GM12874 (cell line): ENCODE measurements at regions not wholly inside any gene's neighbourhood (a gene's known extent, or its start where the extent isn't known, plus 50 kb on each side); places are given as distances from the start of the nearest gene placed in this dataset.

ENCODE experiments used
- TF ChIP-seq, protein P1 (sequence below): IDR thresholded peaks from 2 replicates; pipeline ENCODE4 v1.5.1; 2011; ENCODE audit warnings: low read depth, mild to moderate bottlenecking, control low read depth, low read length, moderate library complexity; ENCODE audit not compliant: insufficient read depth

DNA sequence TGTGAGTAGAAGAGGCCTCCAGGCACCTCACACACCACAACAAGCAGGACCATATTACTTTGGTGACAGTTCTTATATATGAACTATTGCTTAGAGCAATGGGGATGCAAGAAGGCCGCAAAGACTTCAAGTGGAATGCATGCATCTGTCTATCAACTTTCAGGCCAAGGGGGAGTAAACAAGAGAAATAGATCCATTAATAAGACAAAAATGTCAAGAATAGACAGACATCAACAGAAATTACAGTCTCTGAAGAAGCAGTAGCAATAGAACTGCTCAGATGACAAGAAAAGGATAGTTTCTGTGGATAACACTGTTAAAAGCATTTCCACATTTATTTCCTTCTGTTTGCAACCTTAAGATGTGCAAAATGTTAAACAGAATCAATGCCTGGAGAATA is 1057.7 kb downstream of the UQCRFS1 start:
- TF ChIP-seq, protein P1, sequence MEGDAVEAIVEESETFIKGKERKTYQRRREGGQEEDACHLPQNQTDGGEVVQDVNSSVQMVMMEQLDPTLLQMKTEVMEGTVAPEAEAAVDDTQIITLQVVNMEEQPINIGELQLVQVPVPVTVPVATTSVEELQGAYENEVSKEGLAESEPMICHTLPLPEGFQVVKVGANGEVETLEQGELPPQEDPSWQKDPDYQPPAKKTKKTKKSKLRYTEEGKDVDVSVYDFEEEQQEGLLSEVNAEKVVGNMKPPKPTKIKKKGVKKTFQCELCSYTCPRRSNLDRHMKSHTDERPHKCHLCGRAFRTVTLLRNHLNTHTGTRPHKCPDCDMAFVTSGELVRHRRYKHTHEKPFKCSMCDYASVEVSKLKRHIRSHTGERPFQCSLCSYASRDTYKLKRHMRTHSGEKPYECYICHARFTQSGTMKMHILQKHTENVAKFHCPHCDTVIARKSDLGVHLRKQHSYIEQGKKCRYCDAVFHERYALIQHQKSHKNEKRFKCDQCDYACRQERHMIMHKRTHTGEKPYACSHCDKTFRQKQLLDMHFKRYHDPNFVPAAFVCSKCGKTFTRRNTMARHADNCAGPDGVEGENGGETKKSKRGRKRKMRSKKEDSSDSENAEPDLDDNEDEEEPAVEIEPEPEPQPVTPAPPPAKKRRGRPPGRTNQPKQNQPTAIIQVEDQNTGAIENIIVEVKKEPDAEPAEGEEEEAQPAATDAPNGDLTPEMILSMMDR, result no peak

DNA sequence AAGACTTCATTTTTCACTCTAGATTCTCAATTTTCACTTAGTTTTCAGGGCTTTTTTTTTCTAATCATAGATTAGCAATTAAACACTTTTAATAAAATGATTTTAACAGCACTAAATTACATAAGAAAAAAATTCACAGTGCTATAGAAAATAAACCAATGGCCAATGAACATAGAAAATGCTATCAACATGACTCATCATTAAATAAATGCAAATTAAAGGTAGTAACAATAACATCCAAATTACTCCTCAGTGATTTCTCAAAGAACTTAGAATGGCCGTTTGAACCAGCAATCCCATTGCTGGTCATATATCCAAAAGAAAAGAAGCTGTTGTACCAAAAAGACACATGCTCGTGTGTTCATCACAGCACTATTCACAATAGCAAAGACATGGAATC is 1058.9 kb downstream of the UQCRFS1 start:
- TF ChIP-seq, protein P1, result no peak

DNA sequence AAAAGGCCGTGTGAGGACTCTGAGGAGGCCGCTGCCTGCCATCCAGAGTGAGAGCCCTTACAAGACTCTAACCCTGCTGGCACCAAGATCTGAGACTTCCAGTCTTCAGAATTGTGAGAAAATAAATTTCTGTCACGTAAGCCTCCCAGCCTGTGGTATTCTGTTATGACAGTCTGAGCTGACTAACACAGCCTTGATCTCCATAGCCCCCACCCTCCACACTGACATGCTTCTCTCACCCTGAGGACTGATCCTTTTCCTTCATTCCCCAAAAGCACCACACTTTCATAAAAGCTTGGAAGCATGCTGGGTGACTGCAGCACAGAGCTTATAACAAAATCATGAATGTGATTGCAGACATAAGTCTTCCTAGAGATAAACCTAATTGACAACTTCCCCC is 1059.8 kb downstream of the UQCRFS1 start:
- TF ChIP-seq, protein P1, result no peak

DNA sequence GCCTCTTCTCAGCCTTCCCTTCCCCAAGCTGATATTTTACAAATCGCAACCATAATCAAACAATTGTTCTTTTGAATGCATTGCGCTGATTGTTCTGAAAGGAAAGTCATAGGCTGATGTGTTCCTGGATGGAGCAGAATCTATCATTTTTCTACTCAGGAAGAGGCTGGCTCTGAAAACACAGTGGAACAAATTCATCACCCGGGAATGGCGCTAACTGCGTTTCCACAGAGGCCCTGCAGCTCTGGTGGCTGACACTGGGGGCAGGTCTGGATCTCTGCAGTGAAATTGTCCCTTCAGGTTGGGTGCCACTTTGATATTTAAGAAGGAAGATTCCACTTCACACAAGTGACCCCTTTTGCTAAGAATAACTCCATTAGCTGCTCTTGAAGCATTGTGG is 1060.8 kb downstream of the UQCRFS1 start:
- TF ChIP-seq, protein P1, result no peak

DNA sequence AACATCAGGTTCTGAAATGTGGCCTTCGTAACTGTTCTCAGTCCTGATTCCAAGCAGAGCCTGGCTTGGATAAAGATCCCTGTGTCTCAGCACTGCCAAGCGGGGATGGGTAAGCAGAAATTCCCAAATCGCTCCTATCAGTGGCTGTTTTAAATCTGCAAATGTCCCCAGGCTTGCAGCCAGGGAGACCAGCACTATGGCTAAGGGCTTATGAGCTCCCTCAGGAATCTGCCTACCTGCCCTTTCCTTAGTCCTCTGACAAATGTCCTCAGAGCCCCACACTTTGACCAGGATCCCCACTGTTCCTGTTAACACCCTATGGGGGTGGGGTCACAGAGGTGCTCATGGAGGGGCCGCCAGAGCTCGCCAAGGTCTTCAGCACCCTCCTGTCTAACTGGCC is 1062.8 kb downstream of the UQCRFS1 start:
- TF ChIP-seq, protein P1, result no peak

DNA sequence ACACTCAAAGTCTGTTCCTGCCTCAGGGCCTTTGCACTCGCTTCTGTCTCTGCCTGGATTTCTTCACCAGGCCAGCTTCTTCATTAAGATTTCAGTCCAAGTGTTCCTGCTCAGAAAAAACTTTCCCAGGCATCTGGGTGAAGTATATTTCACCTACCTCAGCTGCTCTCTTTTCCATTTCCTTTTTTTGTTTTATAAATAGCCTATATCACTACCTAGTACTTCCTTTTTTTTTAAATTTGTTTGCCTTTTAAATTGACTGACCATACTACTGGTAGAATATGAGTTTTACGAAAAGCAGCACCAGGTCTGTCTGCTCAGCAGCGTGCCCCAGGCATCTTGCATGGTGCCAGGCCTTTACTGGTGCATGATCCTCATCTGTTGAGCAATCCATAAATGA is 1064.4 kb downstream of the UQCRFS1 start:
- TF ChIP-seq, protein P1, result no peak

DNA sequence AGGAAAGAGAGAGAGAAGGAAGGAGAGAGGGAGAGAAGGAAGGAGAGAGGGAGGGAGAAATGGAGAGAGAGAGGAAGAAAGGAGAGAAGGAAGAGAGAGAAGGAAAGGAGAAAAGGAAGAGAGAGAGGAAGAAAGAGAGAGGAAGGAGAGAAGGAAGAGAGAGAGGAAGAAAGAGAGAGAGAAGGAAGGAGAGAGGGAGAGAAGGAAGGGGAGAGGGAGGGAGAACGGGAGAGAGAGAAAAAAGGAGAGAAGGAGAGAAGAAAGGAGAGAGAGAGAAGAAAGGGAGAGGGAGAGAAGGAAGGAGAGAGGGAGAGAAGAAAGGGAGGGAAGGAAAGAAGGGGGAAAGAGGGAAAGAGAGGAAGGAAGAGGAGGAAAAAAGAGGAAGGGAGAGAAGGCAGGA is 1070.7 kb downstream of the UQCRFS1 start:
- TF ChIP-seq, protein P1, result no peak

DNA sequence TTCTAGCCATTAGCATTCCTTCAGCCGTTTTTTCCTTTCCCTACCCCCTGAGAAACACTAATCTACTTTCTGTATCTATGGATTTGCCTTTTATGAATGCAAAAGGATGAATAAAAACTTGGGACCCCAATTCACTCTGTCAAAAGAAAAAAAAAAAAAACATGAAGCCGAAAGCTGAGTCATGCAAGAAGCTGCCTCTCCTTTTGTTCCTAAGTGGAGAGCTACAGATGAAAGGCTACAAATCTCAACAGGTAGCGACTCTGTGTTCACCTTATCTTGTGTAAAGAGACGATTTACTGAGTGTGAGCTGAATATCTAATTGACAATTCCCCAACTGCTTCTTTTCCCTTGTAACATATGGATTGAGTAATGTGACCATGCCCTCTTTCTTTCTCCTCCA is 1072.8 kb downstream of the UQCRFS1 start:
- TF ChIP-seq, protein P1, result no peak
